ENCODE measurements at regions not wholly inside any gene's neighbourhood (a gene's known extent, or its start where the extent isn't known, plus 50 kb on each side); places are given as distances from the start of the nearest gene placed in this dataset.

GRCh38 chr1:232682248-232682647 lies 52.3 kb upstream of the SIPA1L2 start:
- no peak overlapping the region for H3K4me3 Mint-ChIP-seq
- no peak overlapping the region for H3K27ac Mint-ChIP-seq
- no peaks in the 10 kb centered on the region for H3K4me1 Mint-ChIP-seq

GRCh38 chr1:232684371-232685105 lies 54.6 kb upstream of the SIPA1L2 start:
- Histone ChIP-seq H3K36me3 (ENCODE audit: control insufficient read depth, insufficient read depth, low read length) (no peaks in the 10 kb centered on the region), H3K27me3 (ENCODE audit: control insufficient read depth, insufficient read depth, low read length) (no peaks in the 10 kb centered on the region), H3K4me3 (ENCODE audit: low read depth, low read length) (no peak overlapping the region), H3K27ac (ENCODE audit: insufficient read depth, low read length, poor library complexity, severe bottlenecking) (no peak overlapping the region), H3K4me1 (ENCODE audit: control insufficient read depth, insufficient read depth, low read length, poor library complexity, severe bottlenecking) (no peaks in the 10 kb centered on the region), H3K9me3 (ENCODE audit: control insufficient read depth in 2 of 2, low read length in 2 of 2) (no peaks in the 10 kb centered on the region)
- Mint-ChIP-seq H3K4me3 (no peak overlapping the region), H3K27me3 (peaks cover 4% of the 10 kb centered on the region), H3K4me1 (no peaks in the 10 kb centered on the region), H3K27ac (no peak overlapping the region), H3K36me3 (no peaks in the 10 kb centered on the region), H3K9me3 (peaks cover 0 to 3% (median 0%) of the 10 kb centered on the region in 7 donors)
- no peak for ATAC-seq (ENCODE audit: low read depth in 2 of 2)
- no peak for DNase-seq

More at GRCh38 chr1:232682248-232682647, 52.3 kb upstream of the SIPA1L2 start:
- H3K36me3 ChIP-seq (ENCODE audit: control insufficient read depth, insufficient read depth, low read length): no peaks in the 10 kb centered on the region
- ATAC-seq (ENCODE audit: low read depth in 2 of 2): no peak
- Mint-ChIP-seq H3K36me3 (no peaks in the 10 kb centered on the region), H3K9me3 (peaks cover 0 to 2% (median 0%) of the 10 kb centered on the region in 7 donors), H3K27me3 (peaks cover 4% of the 10 kb centered on the region)
- no peak for DNase-seq
- H3K4me1 ChIP-seq (ENCODE audit: control insufficient read depth, insufficient read depth, low read length, poor library complexity, severe bottlenecking): no peaks in the 10 kb centered on the region
- H3K4me3 ChIP-seq (ENCODE audit: low read depth, low read length): no peak overlapping the region
- no peaks in the 10 kb centered on the region for H3K27me3 ChIP-seq (ENCODE audit: control insufficient read depth, insufficient read depth, low read length)
- no peak overlapping the region for H3K27ac ChIP-seq (ENCODE audit: insufficient read depth, low read length, poor library complexity, severe bottlenecking)
- no peaks in the 10 kb centered on the region for H3K9me3 ChIP-seq (ENCODE audit: control insufficient read depth in 2 of 2, low read length in 2 of 2)

- no peak overlapping the region for H3K4me3 Mint-ChIP-seq
- no peak for DNase-seq
Observed at GRCh38 chr1:232686346-232686745, 56.4 kb upstream of the SIPA1L2 start.

GRCh38 chr1:232687304-232687703 lies 57.4 kb upstream of the SIPA1L2 start:
- Histone ChIP-seq H3K27me3 (ENCODE audit: control insufficient read depth, insufficient read depth, low read length) (no peaks in the 10 kb centered on the region), H3K36me3 (ENCODE audit: control insufficient read depth, insufficient read depth, low read length) (no peaks in the 10 kb centered on the region), H3K4me3 (ENCODE audit: low read depth, low read length) (no peak overlapping the region), H3K9me3 (ENCODE audit: control insufficient read depth in 2 of 2, low read length in 2 of 2) (no peaks in the 10 kb centered on the region), H3K4me1 (ENCODE audit: control insufficient read depth, insufficient read depth, low read length, poor library complexity, severe bottlenecking) (no peaks in the 10 kb centered on the region), H3K27ac (ENCODE audit: insufficient read depth, low read length, poor library complexity, severe bottlenecking) (no peak overlapping the region)
- Mint-ChIP-seq H3K4me3 (no peak overlapping the region), H3K4me1 (no peaks in the 10 kb centered on the region), H3K27me3 (peaks cover 16% of the 10 kb centered on the region), H3K36me3 (no peaks in the 10 kb centered on the region), H3K27ac (no peak overlapping the region), H3K9me3 (peaks cover 0 to 4% (median 0%) of the 10 kb centered on the region in 7 donors)
- no peak for DNase-seq
- ATAC-seq (ENCODE audit: low read depth in 2 of 2): no peak

More at GRCh38 chr1:232686346-232686745, 56.4 kb upstream of the SIPA1L2 start:
- H3K27me3 ChIP-seq (ENCODE audit: control insufficient read depth, insufficient read depth, low read length): no peaks in the 10 kb centered on the region
- H3K27ac Mint-ChIP-seq: no peak overlapping the region
- no peak for ATAC-seq (ENCODE audit: low read depth in 2 of 2)
- peaks cover 0 to 3% (median 0%) of the 10 kb centered on the region in 7 donors for H3K9me3 Mint-ChIP-seq
- no peaks in the 10 kb centered on the region for H3K9me3 ChIP-seq (ENCODE audit: control insufficient read depth in 2 of 2, low read length in 2 of 2)
- H3K4me1 Mint-ChIP-seq: no peaks in the 10 kb centered on the region
- H3K4me3 ChIP-seq (ENCODE audit: low read depth, low read length): no peak overlapping the region
- H3K4me1 ChIP-seq (ENCODE audit: control insufficient read depth, insufficient read depth, low read length, poor library complexity, severe bottlenecking): no peaks in the 10 kb centered on the region
- H3K27me3 Mint-ChIP-seq: peaks cover 10% of the 10 kb centered on the region
- H3K36me3 ChIP-seq (ENCODE audit: control insufficient read depth, insufficient read depth, low read length): no peaks in the 10 kb centered on the region
- no peaks in the 10 kb centered on the region for H3K36me3 Mint-ChIP-seq
- H3K27ac ChIP-seq (ENCODE audit: insufficient read depth, low read length, poor library complexity, severe bottlenecking): no peak overlapping the region

GRCh38 chr1:232687728-232688127 lies 57.8 kb upstream of the SIPA1L2 start:
- H3K36me3 Mint-ChIP-seq: no peaks in the 10 kb centered on the region

GRCh38 chr1:232688398-232688797 lies 58.5 kb upstream of the SIPA1L2 start:
- Mint-ChIP-seq H3K36me3 (no peaks in the 10 kb centered on the region), H3K4me1 (no peaks in the 10 kb centered on the region), H3K27me3 (peaks cover 20% of the 10 kb centered on the region), H3K9me3 (peaks cover 0 to 4% (median 0%) of the 10 kb centered on the region in 7 donors), H3K4me3 (no peak overlapping the region), H3K27ac (no peak overlapping the region)
- ATAC-seq (ENCODE audit: low read depth in 2 of 2): no peak
- Histone ChIP-seq H3K36me3 (ENCODE audit: control insufficient read depth, insufficient read depth, low read length) (no peaks in the 10 kb centered on the region), H3K27ac (ENCODE audit: insufficient read depth, low read length, poor library complexity, severe bottlenecking) (no peak overlapping the region), H3K4me1 (ENCODE audit: control insufficient read depth, insufficient read depth, low read length, poor library complexity, severe bottlenecking) (no peaks in the 10 kb centered on the region), H3K27me3 (ENCODE audit: control insufficient read depth, insufficient read depth, low read length) (no peaks in the 10 kb centered on the region), H3K9me3 (ENCODE audit: control insufficient read depth in 2 of 2, low read length in 2 of 2) (no peaks in the 10 kb centered on the region), H3K4me3 (ENCODE audit: low read depth, low read length) (no peak overlapping the region)
- no peak for DNase-seq

More at GRCh38 chr1:232687728-232688127, 57.8 kb upstream of the SIPA1L2 start:
- Mint-ChIP-seq H3K27ac (no peak overlapping the region), H3K9me3 (peaks cover 0 to 4% (median 0%) of the 10 kb centered on the region in 7 donors), H3K4me3 (no peak overlapping the region), H3K27me3 (peaks cover 20% of the 10 kb centered on the region), H3K4me1 (no peaks in the 10 kb centered on the region)
- Histone ChIP-seq H3K4me1 (ENCODE audit: control insufficient read depth, insufficient read depth, low read length, poor library complexity, severe bottlenecking) (no peaks in the 10 kb centered on the region), H3K27ac (ENCODE audit: insufficient read depth, low read length, poor library complexity, severe bottlenecking) (no peak overlapping the region), H3K27me3 (ENCODE audit: control insufficient read depth, insufficient read depth, low read length) (no peaks in the 10 kb centered on the region), H3K9me3 (ENCODE audit: control insufficient read depth in 2 of 2, low read length in 2 of 2) (no peaks in the 10 kb centered on the region), H3K4me3 (ENCODE audit: low read depth, low read length) (no peak overlapping the region), H3K36me3 (ENCODE audit: control insufficient read depth, insufficient read depth, low read length) (no peaks in the 10 kb centered on the region)
- DNase-seq: no peak
- no peak for ATAC-seq (ENCODE audit: low read depth in 2 of 2)

GRCh38 chr1:232689711-232690110 lies 59.8 kb upstream of the SIPA1L2 start:
- H3K4me3 Mint-ChIP-seq: no peak overlapping the region
- H3K36me3 Mint-ChIP-seq: no peaks in the 10 kb centered on the region
- Histone ChIP-seq H3K4me3 (ENCODE audit: low read depth, low read length) (no peak overlapping the region), H3K4me1 (ENCODE audit: control insufficient read depth, insufficient read depth, low read length, poor library complexity, severe bottlenecking) (no peaks in the 10 kb centered on the region), H3K36me3 (ENCODE audit: control insufficient read depth, insufficient read depth, low read length) (no peaks in the 10 kb centered on the region), H3K27me3 (ENCODE audit: control insufficient read depth, insufficient read depth, low read length) (no peaks in the 10 kb centered on the region), H3K27ac (ENCODE audit: insufficient read depth, low read length, poor library complexity, severe bottlenecking) (no peak overlapping the region), H3K9me3 (ENCODE audit: control insufficient read depth in 2 of 2, low read length in 2 of 2) (no peaks in the 10 kb centered on the region)
- H3K27ac Mint-ChIP-seq: no peak overlapping the region
- ATAC-seq (ENCODE audit: low read depth in 2 of 2) (no peak), DNase-seq (no peak)
- H3K9me3 Mint-ChIP-seq: peaks cover 0 to 6% (median 0%) of the 10 kb centered on the region in 7 donors
- peaks cover 20% of the 10 kb centered on the region for H3K27me3 Mint-ChIP-seq
- H3K4me1 Mint-ChIP-seq: no peaks in the 10 kb centered on the region

Data from CD4-positive, CD25-positive, alpha-beta regulatory T cell (primary cell).